Omental fat pad (tissue), 3 donors: ENCODE measurements at regions not wholly inside any gene's neighbourhood (a gene's known extent, or its start where the extent isn't known, plus 50 kb on each side); places are given as distances from the start of the nearest gene placed in this dataset.

Source experiments
- ATAC-seq: fragments of 150-250 bp; one replicate; pipeline ENCODE4 v1.9.1; 2016; ENCODE audit warnings: mild to moderate bottlenecking, moderate library complexity; ENCODE audit not compliant: low FRiP score
- DNase-seq: peaks from one replicate; pipeline ENCODE4 v3.0.0-alpha.2; 2019; ENCODE audit warnings: low spot score
- TF ChIP-seq, protein P1 (sequence below), 3 donors: fragments of 450-650 bp; IDR thresholded peaks; one replicate each; pipeline ENCODE4 v1.5.1; 2016 to 2017; ENCODE audit warnings: antibody characterized with exemption in 3 of 3, mild to moderate bottlenecking in 3 of 3, moderate library complexity in 2 of 3

DNA sequence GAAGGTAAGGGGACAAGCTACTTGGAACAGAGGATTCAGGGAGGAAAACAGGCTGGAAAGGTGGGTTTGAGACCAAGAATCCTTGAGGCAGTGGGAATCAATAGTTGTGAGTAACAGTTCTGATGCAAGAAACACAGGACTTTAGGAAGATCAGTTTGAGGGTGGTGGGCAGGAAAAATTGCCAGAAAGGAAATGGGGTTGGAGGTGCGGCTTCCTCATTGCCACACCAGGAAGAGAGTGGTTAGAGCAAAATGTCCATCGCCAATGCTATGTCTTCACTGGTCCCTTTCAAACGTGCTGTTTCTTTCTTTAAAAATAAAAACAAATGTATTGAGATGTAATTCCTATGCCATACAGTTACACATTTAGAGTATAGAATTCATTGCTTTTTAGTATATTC is 57.1 kb upstream of the NOCT start:
- no peak for DNase-seq
- TF ChIP-seq, protein P1, sequence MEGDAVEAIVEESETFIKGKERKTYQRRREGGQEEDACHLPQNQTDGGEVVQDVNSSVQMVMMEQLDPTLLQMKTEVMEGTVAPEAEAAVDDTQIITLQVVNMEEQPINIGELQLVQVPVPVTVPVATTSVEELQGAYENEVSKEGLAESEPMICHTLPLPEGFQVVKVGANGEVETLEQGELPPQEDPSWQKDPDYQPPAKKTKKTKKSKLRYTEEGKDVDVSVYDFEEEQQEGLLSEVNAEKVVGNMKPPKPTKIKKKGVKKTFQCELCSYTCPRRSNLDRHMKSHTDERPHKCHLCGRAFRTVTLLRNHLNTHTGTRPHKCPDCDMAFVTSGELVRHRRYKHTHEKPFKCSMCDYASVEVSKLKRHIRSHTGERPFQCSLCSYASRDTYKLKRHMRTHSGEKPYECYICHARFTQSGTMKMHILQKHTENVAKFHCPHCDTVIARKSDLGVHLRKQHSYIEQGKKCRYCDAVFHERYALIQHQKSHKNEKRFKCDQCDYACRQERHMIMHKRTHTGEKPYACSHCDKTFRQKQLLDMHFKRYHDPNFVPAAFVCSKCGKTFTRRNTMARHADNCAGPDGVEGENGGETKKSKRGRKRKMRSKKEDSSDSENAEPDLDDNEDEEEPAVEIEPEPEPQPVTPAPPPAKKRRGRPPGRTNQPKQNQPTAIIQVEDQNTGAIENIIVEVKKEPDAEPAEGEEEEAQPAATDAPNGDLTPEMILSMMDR (IDR thresholded peaks at IDR 0.05), result no peak
- ATAC-seq, result no peak

DNA sequence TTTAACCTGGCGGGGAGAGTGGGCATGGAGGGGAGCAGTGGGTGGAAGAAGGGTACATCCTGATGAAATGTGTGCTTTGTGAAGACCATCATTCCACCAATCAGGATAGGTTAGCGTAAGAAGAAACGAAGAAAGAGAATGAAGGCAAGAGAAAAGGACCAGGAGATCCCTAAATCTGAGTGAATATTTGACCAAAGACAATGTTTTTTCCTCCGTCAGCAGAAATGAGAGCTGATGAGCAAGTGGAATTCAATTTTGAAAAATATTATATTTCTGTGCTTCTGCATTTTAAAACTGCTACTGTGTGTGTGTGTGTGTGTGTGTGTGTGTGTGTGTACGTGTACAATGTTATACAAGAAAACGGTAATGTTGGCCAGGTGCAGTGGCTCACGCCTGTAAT is 58.3 kb upstream of the NOCT start:
- ATAC-seq (no peak), DNase-seq (no peak)
- TF ChIP-seq, protein P1 (IDR thresholded peaks at IDR 0.05), result no peak

DNA sequence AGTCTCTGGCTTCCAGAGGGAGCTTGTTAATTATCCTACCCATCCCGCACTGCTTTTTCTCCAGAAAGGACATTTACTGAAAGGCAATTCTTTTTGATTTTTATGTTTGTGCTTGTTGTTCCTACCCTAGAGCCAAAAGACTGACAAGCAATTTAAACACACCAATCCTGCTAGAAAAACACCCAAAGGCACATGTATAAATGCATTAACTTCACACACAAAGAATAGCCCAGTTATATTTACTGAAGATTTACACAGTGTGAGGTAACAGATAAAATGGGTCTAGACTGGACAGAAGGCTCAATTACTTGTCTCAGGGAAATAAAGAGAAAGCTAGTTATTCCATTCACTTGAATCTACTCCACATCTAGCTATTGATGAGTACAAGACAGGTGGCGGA is 61.2 kb upstream of the NOCT start:
- ATAC-seq, result no peak
- TF ChIP-seq, protein P1 (IDR thresholded peaks at IDR 0.05), result no peak
- no peak for DNase-seq

DNA sequence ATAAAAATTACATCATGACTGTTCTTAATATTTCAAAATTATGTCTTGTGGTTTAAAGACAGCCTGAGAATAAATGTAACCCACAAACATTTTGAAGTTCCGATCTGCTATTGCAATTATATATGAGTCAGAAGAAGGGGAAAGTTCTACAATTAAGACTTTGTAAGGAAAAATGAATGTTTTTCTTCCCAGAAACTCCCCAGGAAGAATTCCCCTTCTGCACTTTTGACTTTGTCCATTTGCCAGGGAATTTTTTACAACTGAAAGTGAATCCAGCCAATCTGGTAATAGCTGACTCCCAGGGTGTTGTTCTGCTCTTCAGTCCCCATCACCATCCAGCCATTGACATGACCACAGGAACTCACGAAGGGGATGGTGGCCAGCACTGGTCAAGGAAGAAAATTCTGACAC is 61.6 kb upstream of the NOCT start:
- no peak for DNase-seq
- TF ChIP-seq, protein P1 (IDR thresholded peaks at IDR 0.05), result no peak
- ATAC-seq, result peak; percentile 89

DNA sequence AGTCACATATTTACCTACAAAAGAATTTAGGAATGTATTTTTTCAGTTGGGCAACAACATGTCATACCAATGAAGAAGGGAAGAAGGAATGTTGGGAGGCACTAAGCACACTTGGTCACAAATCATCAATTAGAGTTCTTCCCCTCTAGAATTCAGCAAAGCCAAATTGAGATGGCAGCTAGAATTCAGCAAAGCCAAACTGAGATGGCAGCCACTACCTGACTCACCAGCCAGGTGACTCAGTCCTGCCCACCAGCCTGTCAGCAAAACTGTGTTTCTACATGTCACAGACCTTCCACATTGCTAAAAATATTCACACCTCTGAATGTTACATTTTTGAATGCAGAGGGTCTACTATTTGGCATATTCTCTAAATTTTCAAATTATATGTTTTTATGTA is 63.2 kb upstream of the NOCT start:
- no peak for DNase-seq
- TF ChIP-seq, protein P1 (IDR thresholded peaks at IDR 0.05), result no peak
- no peak for ATAC-seq

DNA sequence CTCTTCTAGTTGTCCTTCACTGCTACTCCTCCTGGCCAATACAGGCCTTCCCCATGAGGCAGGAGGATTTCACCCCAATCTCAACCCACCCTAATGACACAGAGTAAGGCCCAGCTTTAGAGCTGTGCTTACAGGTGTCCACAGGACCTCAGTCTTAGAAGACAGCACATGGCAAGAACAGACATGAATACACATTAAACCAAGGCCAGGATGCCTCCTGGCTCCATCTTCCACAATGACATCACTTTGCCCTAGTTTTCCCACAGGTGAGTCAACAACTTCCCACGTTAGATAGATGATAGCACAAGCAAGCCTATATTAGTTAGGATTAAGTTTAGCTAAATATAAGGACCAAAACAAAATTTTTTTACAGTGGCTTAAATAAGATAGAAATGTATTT is 63.8 kb upstream of the NOCT start:
- TF ChIP-seq, protein P1 (IDR thresholded peaks at IDR 0.05), result no peak
- DNase-seq (no peak), ATAC-seq (no peak)

DNA sequence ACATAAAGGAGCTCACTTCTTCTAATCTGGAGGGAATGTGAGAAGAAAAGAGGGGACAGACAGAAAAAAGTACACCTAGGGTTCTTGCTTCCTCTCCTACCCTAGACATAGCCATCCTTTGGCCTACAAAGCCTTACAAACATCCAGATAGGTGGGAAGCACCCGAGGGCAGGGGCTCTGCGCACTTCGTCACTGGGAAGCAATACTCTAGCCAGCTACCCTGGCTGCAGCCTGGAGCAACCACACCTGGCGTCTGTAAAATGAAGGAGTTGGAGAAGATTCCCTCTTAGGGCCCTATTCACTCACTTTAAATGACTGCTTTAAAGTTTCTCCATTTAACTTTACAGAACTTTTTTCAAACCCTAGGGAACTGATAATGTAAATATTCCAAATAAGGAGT is 65.7 kb upstream of the NOCT start:
- DNase-seq, result no peak
- TF ChIP-seq, protein P1 (IDR thresholded peaks at IDR 0.05), result no peak
- ATAC-seq, result no peak
